CD14-positive monocyte (primary cell): ENCODE measurements at regions not wholly inside any gene's neighbourhood (a gene's known extent, or its start where the extent isn't known, plus 50 kb on each side); places are given as distances from the start of the nearest gene placed in this dataset.

Experiments used
- DNase-seq, 3 donors: peaks; one replicate each; pipeline ENCODE4 v3.0.0-alpha.2; 2011 to 2022
- H2AFZ ChIP-seq: 2 replicates; pipeline ENCODE4 v1.6.0; 2012; ENCODE audit warnings: mild to moderate bottlenecking, low read depth, low read length, inconsistent platforms; ENCODE audit not compliant: insufficient read depth, poor library complexity, severe bottlenecking
- H3K27ac ChIP-seq, 2 donors: 1 replicate in 1 of 2; 2 replicates in 1 of 2; pipeline ENCODE4 v1.5.1; 2012 to 2013; ENCODE audit warnings: low read length in 2 of 2, control low read depth in 1 of 2, inconsistent platforms in 1 of 2, low read depth in 1 of 2, mild to moderate bottlenecking in 1 of 2
- H3K27me3 ChIP-seq, 2 donors: one replicate each; pipeline versions ENCODE4 v1.6.0 to v1.6.1; 2011 to 2013; ENCODE audit warnings: low read length in 2 of 2; ENCODE audit not compliant: control insufficient read depth in 2 of 2, insufficient read depth in 2 of 2
- H3K36me3 ChIP-seq, 2 donors: replicated peaks in 1 of 2; 1 replicate in 1 of 2; 2 replicates in 1 of 2; pipeline versions ENCODE4 v1.5.1 to v1.6.1; 2012 to 2013; ENCODE audit warnings: low read length in 2 of 2, control low read depth in 1 of 2, inconsistent platforms in 1 of 2, mild to moderate bottlenecking in 1 of 2; ENCODE audit not compliant: insufficient read depth in 2 of 2, control insufficient read depth in 1 of 2
- H3K4me1 ChIP-seq, 2 donors: 1 replicate in 1 of 2; 2 replicates in 1 of 2; pipeline versions ENCODE4 v1.5.1 to v1.6.1; 2012 to 2013; ENCODE audit warnings: low read length in 2 of 2, control low read depth in 1 of 2, inconsistent platforms in 1 of 2, mild to moderate bottlenecking in 1 of 2, moderate library complexity in 1 of 2; ENCODE audit not compliant: insufficient read depth in 2 of 2, control insufficient read depth in 1 of 2
- H3K4me2 ChIP-seq: replicated peaks from 2 replicates; pipeline ENCODE3; 2012; ENCODE audit warnings: low read length, moderate library complexity, mild to moderate bottlenecking; ENCODE audit not compliant: poor library complexity, severe bottlenecking; ENCODE audit errors: extremely low read depth
- H3K4me3 ChIP-seq, 3 experiments: fragments of 200-600 bp in 1 of 3; sonication (generic) in 1 of 3; replicated peaks in 1 of 3; 1 replicate in 2 of 3; 2 replicates in 1 of 3; pipeline ENCODE4 v1.5.1; 2011 to 2013; ENCODE audit warnings: low read length in 3 of 3, mild to moderate bottlenecking in 3 of 3, control low read depth in 2 of 3, low read depth in 2 of 3, inconsistent platforms in 1 of 3, moderate library complexity in 1 of 3
- H3K79me2 ChIP-seq: 2 replicates; pipeline ENCODE4 v1.6.0; 2012; ENCODE audit warnings: mild to moderate bottlenecking, control low read depth, inconsistent platforms, low read length, moderate library complexity; ENCODE audit not compliant: insufficient read depth
- H3K9ac ChIP-seq: 2 replicates; pipeline ENCODE4 v1.6.0; 2017; ENCODE audit warnings: low read length, mild to moderate bottlenecking; ENCODE audit not compliant: insufficient read depth, poor library complexity, severe bottlenecking
- H3K9me3 ChIP-seq, 2 donors: replicated peaks in 1 of 2; 1 replicate in 1 of 2; 2 replicates in 1 of 2; pipeline versions ENCODE4 v1.5.1 to v1.6.1; 2012 to 2013; ENCODE audit warnings: low read length in 2 of 2, control low read depth in 1 of 2; ENCODE audit not compliant: control insufficient read depth in 1 of 2, insufficient read depth in 1 of 2
- H4K20me1 ChIP-seq: 2 replicates; pipeline ENCODE4 v1.6.0; 2012; ENCODE audit warnings: mild to moderate bottlenecking, low read length, control low read depth, moderate library complexity; ENCODE audit not compliant: insufficient read depth
- H3K27ac Mint-ChIP-seq, 7 donors: one replicate each; pipeline ENCODE4 v1.8.0; 2020; ENCODE audit warnings: mild to moderate bottlenecking in 7 of 7, mixed read lengths in 7 of 7, moderate library complexity in 6 of 7, inconsistent platforms in 2 of 7
- H3K27me3 Mint-ChIP-seq, 3 donors: one replicate each; pipeline ENCODE4 v1.8.0; 2021 to 2022; ENCODE audit warnings: low read depth in 3 of 3, mild to moderate bottlenecking in 3 of 3, mixed read lengths in 3 of 3, moderate library complexity in 3 of 3, inconsistent platforms in 1 of 3
- H3K36me3 Mint-ChIP-seq, 2 donors: one replicate each; pipeline ENCODE4 v1.8.0; 2020; ENCODE audit warnings: mixed read lengths in 2 of 2, inconsistent platforms in 1 of 2, mild to moderate bottlenecking in 1 of 2
- H3K4me1 Mint-ChIP-seq: one replicate; pipeline ENCODE4 v1.8.0; 2020; ENCODE audit warnings: mild to moderate bottlenecking, mixed read lengths
- H3K4me3 Mint-ChIP-seq, 2 donors: one replicate each; pipeline ENCODE4 v1.8.0; 2020; ENCODE audit warnings: mild to moderate bottlenecking in 2 of 2, mixed read lengths in 2 of 2, moderate library complexity in 1 of 2
- H3K9me3 Mint-ChIP-seq, 7 donors: one replicate each; pipeline ENCODE4 v1.8.0; 2020 to 2022; ENCODE audit warnings: mixed read lengths in 7 of 7, mild to moderate bottlenecking in 6 of 7, moderate library complexity in 6 of 7, inconsistent platforms in 2 of 7
- CTCF ChIP-seq: fragments of 200-600 bp; IDR thresholded peaks from one replicate; pipeline ENCODE4 v1.8.0; 2022; ENCODE audit warnings: antibody characterized with exemption, mild to moderate bottlenecking
- WGBS: methylation state at CpG from one replicate; pipeline ENCODE4 v1.1.5; 2013; ENCODE audit warnings: missing lambda C conversion rate; ENCODE audit not compliant: insufficient coverage; 5-methylcytosine and 5-hydroxymethylcytosine counted together
- intact Hi-C, 2 donors: fragments of 100-400 bp; cut with micrococcal nuclease; formaldehyde crosslinking; loops; one replicate each; pipeline versions ENCODE4 v1.15.0 to v1.15.1; 2023

DNA sequence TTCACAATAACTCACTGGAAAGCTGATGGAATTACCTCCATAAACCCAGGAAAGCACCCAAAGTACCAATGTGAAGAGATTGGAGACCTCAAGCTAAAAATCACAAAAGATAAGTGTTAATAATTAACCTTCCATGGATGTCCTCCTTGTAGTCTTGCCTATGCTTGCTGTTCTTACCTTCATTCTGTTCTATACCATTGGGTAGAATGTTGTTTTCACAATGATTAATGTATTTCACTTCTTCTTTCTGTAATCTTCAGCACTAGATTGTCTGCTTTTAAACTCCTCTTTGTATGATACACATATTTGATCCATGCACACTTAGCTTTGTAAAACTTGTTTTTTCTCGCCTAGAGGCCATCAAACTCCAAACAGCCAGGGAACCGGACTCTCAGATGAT lies 570.3 kb downstream of the RAPGEF2 start:
- Mint-ChIP-seq H3K27ac (no peak overlapping the region), H3K4me1 (no peaks in the 10 kb centered on the region), H3K36me3 (no peaks in the 10 kb centered on the region), H3K27me3 (no peaks in the 10 kb centered on the region), H3K9me3 (peaks cover 0 to 10% (median 3%) of the 10 kb centered on the region in 7 donors), H3K4me3 (no peak overlapping the region)
- Histone ChIP-seq H3K79me2 (no peaks in the 10 kb centered on the region), H4K20me1 (no peaks in the 10 kb centered on the region), H3K36me3 (no peaks in the 10 kb centered on the region), H3K9me3 (peaks cover 0 to 13% of the 10 kb centered on the region in 2 donors), H3K4me3 (no peak overlapping the region), H3K4me1 (no peaks in the 10 kb centered on the region), H3K4me2 (no peak overlapping the region), H3K9ac (no peak overlapping the region), H3K27me3 (no peaks in the 10 kb centered on the region), H2AFZ (no peak overlapping the region), H3K27ac (no peak overlapping the region)
- no CpG with 5 or more reads among the region's 2 CpGs for WGBS
- DNase-seq: no peak
- no peak for TF ChIP-seq CTCF
- intact Hi-C loops: no loop called here

DNA sequence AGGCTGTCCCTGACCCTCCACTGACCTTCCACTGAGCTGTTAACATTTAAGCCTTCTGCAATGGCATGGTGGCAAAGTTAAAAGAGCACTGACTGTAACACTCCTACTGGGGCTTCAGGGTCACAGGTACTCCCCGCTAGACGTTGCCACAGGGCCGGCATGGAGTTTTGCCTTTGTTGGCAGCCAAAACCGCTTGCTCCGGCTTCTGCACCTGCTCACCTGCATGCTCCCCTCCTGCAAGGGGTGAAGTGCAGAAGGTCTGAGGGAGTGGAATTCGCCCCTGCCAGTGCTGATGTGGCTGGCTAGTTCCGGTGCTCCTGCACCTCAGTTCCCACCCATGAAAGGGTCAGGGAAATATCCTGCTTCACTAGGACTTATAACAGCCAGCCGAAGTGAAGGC lies 571.4 kb downstream of the RAPGEF2 start:
- no peaks in the 10 kb centered on the region for H3K27me3 ChIP-seq
- no peaks in the 10 kb centered on the region for H4K20me1 ChIP-seq
- no peak overlapping the region for H3K4me3 ChIP-seq
- H3K9ac ChIP-seq: no peak overlapping the region
- peaks cover 0 to 3% of the 10 kb centered on the region in 2 donors for H3K9me3 ChIP-seq
- no peak for DNase-seq
- Mint-ChIP-seq H3K27ac (no peak overlapping the region), H3K27me3 (no peaks in the 10 kb centered on the region), H3K36me3 (no peaks in the 10 kb centered on the region), H3K4me1 (no peaks in the 10 kb centered on the region), H3K4me3 (no peak overlapping the region), H3K9me3 (peaks cover 0 to 10% (median 3%) of the 10 kb centered on the region in 7 donors)
- no peak for TF ChIP-seq CTCF
- intact Hi-C loops: no loop called here
- no peak overlapping the region for H3K27ac ChIP-seq
- H2AFZ ChIP-seq: no peak overlapping the region
- no peaks in the 10 kb centered on the region for H3K36me3 ChIP-seq
- no peak overlapping the region for H3K4me2 ChIP-seq
- WGBS: 90% methylated on average over 8 of the region's 8 CpGs
- H3K79me2 ChIP-seq: no peaks in the 10 kb centered on the region
- H3K4me1 ChIP-seq: no peaks in the 10 kb centered on the region
